ENCODE measurements at regions not wholly inside any gene's neighbourhood (a gene's known extent, or its start where the extent isn't known, plus 50 kb on each side); places are given as distances from the start of the nearest gene placed in this dataset.

GRCh38 chr6:156205678-156206077, 571.5 kb upstream of the ARID1B start:
- TF ChIP-seq RFX5 (IDR thresholded peaks at IDR 0.05; ENCODE audit: low read depth, low read length): no peak
- no peak for TF ChIP-seq MAFK (IDR thresholded peaks at IDR 0.05; ENCODE audit: low read depth, low read length)
- no peak for TF ChIP-seq CHD1 (IDR thresholded peaks at IDR 0.05; ENCODE audit: low read depth, low read length)
- TF ChIP-seq NFE2L2 (IDR thresholded peaks at IDR 0.05; ENCODE audit: low read depth, low read length): no peak
- TF ChIP-seq CTCF (conservative IDR thresholded peaks at IDR 0.05; ENCODE audit: low read depth, low read length): no peak
- TF ChIP-seq CEBPB (IDR thresholded peaks at IDR 0.05; ENCODE audit: low read depth, low read length): no peak
- no peak for TF ChIP-seq SMC3 (IDR thresholded peaks at IDR 0.05; ENCODE audit: low read depth, low read length)
- no peak for TF ChIP-seq USF2 (IDR thresholded peaks at IDR 0.05; ENCODE audit: low read depth, low read length)
- no peak for TF ChIP-seq RAD21 (IDR thresholded peaks at IDR 0.05; ENCODE audit: low read length)
- TF ChIP-seq MXI1 (IDR thresholded peaks at IDR 0.05; ENCODE audit: borderline replicate concordance, low read depth, low read length): no peak
- TF ChIP-seq BHLHE40 (IDR thresholded peaks at IDR 0.05; ENCODE audit: low read depth, low read length): no peak
- TF ChIP-seq ELK1 (IDR thresholded peaks at IDR 0.05; ENCODE audit: borderline replicate concordance, low read depth, low read length): no peak
- TF ChIP-seq MAZ (IDR thresholded peaks at IDR 0.05; ENCODE audit: borderline replicate concordance, low read depth, low read length): no peak
- CTCF ChIA-PET: no interaction called here

More at GRCh38 chr6:156205678-156206077, 571.5 kb upstream of the ARID1B start:
- Histone ChIP-seq H2AK5ac (ENCODE audit: low read depth, low read length) (no peak overlapping the region), H3K4me1 (ENCODE audit: control insufficient read depth, insufficient read depth, low read length) (no peaks in the 10 kb centered on the region), H4K5ac (ENCODE audit: low read depth, low read length) (no peak overlapping the region), H2AFZ (replicated peaks; ENCODE audit: low read length, poor library complexity) (no peak overlapping the region), H3K56ac (ENCODE audit: extremely low read depth, insufficient read depth, low read length) (no peak overlapping the region), H3K79me1 (ENCODE audit: low read depth in 1 of 2, low read length in 2 of 2) (no peaks in the 10 kb centered on the region), H3K4ac (ENCODE audit: low read depth, low read length) (no peak overlapping the region), H4K8ac (ENCODE audit: low read depth in 2 of 2, low read length in 2 of 2) (no peak overlapping the region), H4K20me1 (ENCODE audit: insufficient read depth, low read length) (no peaks in the 10 kb centered on the region), H2BK15ac (ENCODE audit: low read depth, low read length) (no peak overlapping the region), H2BK120ac (ENCODE audit: low read depth, low read length) (no peak overlapping the region), H2AK9ac (replicated peaks; ENCODE audit: low read depth, low read length, poor library complexity) (no peak overlapping the region), H3K9me3 (ENCODE audit: control insufficient read depth, insufficient read depth, low read length) (no peaks in the 10 kb centered on the region), H2BK20ac (ENCODE audit: low read depth, low read length) (no peak overlapping the region), H3K4me3 (ENCODE audit: insufficient read depth, low read depth, low read length) (no peak overlapping the region), H4K91ac (ENCODE audit: insufficient read depth, low read depth, low read length) (no peak overlapping the region), H3K14ac (replicated peaks; ENCODE audit: low read depth, low read length) (no peak overlapping the region), H2BK5ac (ENCODE audit: low read depth, low read length, poor library complexity, severe bottlenecking) (no peak overlapping the region), H3K27ac (ENCODE audit: insufficient read depth, low read length) (no peak overlapping the region), H3K27me3 (ENCODE audit: control insufficient read depth, insufficient read depth, low read length) (no peaks in the 10 kb centered on the region), H3K9ac (ENCODE audit: low read depth, low read length) (no peak overlapping the region), H3K23ac (ENCODE audit: low read depth, low read length) (no peak overlapping the region), H3K18ac (ENCODE audit: low read depth, low read length) (no peak overlapping the region), H3K4me2 (ENCODE audit: low read depth, low read length) (no peak overlapping the region), H3K9me1 (ENCODE audit: insufficient read depth, low read length) (no peaks in the 10 kb centered on the region), H3K36me3 (ENCODE audit: control insufficient read depth, insufficient read depth, low read length) (no peaks in the 10 kb centered on the region)
- dilution Hi-C loops (cut with HindIII; ENCODE audit: low sequenced_read_pairs, unreplicated experiment) (no loop called here), intact Hi-C loops (cut with micrococcal nuclease) (no loop called here), in situ Hi-C loops (cut with MboI; ENCODE audit: low sequenced_read_pairs) (no loop called here)
- DNase-seq (no peak), ATAC-seq (ENCODE audit: low read depth) (no peak)
- POLR2A ChIA-PET (ENCODE audit: unreplicated experiment): no interaction called here
- BruUV-seq (replicated peaks): no TSS peak
- no CpG with 5 or more reads among the region's 3 CpGs for WGBS, 2 experiments (ENCODE audit: extremely low coverage in 2 of 2, insufficient read length in 1 of 2)
